ENCODE measurements at regions not wholly inside any gene's neighbourhood (a gene's known extent, or its start where the extent isn't known, plus 50 kb on each side); places are given as distances from the start of the nearest gene placed in this dataset.

DNA sequence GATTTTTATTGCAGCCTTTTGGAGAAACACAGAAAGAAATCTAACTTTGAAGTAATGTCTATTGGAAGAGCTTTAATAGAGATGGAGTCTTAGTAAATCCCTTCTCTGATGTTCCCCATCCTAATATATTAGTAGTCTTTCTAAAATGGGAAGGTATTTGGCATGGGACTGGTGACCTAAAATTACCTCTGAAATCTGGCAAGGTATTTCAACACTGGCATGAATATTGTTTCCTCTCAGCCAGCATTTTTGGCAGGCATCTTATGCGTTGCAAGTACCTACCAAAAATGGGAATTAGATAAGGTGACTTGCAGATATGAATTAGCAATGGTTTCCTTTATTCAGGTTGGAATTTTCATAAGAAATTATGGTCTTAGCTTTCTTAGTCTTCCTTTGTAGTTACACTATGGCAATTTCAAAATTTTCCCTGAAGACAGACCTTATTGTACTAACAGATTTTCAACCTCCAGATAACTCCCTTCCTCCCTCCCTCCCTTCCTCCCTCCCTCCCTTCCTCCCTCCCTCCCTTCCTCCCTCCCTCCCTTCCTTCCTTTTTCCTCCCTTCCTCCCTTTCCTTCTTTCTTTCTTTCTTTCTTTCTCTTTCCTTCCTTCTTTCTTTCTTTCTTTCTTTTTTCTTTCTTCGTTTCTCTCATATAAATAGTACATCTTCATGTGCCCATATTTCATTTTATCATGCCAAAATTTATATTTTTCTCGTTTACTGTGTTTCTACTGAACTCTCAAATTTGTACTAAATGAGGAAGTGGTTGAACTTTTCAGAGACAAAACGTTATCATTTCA, 168.2 kb upstream of the KCNMB2 start:
- TF ChIP-seq, protein P1, sequence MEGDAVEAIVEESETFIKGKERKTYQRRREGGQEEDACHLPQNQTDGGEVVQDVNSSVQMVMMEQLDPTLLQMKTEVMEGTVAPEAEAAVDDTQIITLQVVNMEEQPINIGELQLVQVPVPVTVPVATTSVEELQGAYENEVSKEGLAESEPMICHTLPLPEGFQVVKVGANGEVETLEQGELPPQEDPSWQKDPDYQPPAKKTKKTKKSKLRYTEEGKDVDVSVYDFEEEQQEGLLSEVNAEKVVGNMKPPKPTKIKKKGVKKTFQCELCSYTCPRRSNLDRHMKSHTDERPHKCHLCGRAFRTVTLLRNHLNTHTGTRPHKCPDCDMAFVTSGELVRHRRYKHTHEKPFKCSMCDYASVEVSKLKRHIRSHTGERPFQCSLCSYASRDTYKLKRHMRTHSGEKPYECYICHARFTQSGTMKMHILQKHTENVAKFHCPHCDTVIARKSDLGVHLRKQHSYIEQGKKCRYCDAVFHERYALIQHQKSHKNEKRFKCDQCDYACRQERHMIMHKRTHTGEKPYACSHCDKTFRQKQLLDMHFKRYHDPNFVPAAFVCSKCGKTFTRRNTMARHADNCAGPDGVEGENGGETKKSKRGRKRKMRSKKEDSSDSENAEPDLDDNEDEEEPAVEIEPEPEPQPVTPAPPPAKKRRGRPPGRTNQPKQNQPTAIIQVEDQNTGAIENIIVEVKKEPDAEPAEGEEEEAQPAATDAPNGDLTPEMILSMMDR (IDR thresholded peaks at IDR 0.05), result no peak
- TF ChIP-seq POLR2A (IDR thresholded peaks at IDR 0.05), result no peak

Data from thyroid gland (tissue), 4 donors.